Neural cell (in vitro differentiated cells): ENCODE measurements at regions not wholly inside any gene's neighbourhood (a gene's known extent, or its start where the extent isn't known, plus 50 kb on each side); places are given as distances from the start of the nearest gene placed in this dataset.

Source experiments
- H2AFZ ChIP-seq: fragments of 200-600, 300-800 bp; sonication (generic), shearing (Covaris generic); 2 replicates; pipeline ENCODE4 v1.6.0; 2014; ENCODE audit warnings: low read depth, mild to moderate bottlenecking, antibody characterized with exemption, low read length, moderate library complexity
- H3F3A ChIP-seq: fragments of 200-600 bp; shearing (Covaris generic); 2 replicates; pipeline ENCODE4 v1.6.1; 2016; ENCODE audit warnings: mild to moderate bottlenecking, moderate library complexity, mixed read lengths, antibody characterized with exemption, low read length; ENCODE audit not compliant: insufficient read depth, poor library complexity, severe bottlenecking
- H3K27ac ChIP-seq: fragments of 200-600, 300-800 bp; sonication (generic), shearing (Covaris generic); 2 replicates; pipeline ENCODE4 v1.5.1; 2014; ENCODE audit warnings: mild to moderate bottlenecking, low read length, moderate library complexity
- H3K27me3 ChIP-seq: fragments of 300-800, 200-600 bp; sonication (generic), shearing (Covaris generic); 2 replicates; pipeline ENCODE4 v1.6.0; 2014; ENCODE audit warnings: mild to moderate bottlenecking, low read depth, low read length, moderate library complexity; ENCODE audit not compliant: insufficient read depth
- H3K36me3 ChIP-seq: fragments of 300-800, 200-600 bp; sonication (generic), shearing (Covaris generic); 2 replicates; pipeline ENCODE4 v1.5.1; 2014; ENCODE audit warnings: mild to moderate bottlenecking, antibody characterized with exemption, low read length, moderate library complexity; ENCODE audit not compliant: insufficient read depth
- H3K4me2 ChIP-seq: fragments of 300-800, 200-600 bp; sonication (generic), shearing (Covaris generic); 2 replicates; pipeline ENCODE4 v1.6.0; 2014; ENCODE audit warnings: mild to moderate bottlenecking, low read length
- H3K4me3 ChIP-seq: fragments of 300-800, 200-600 bp; sonication (generic), shearing (Covaris generic); 2 replicates; pipeline ENCODE4 v1.5.1; 2014; ENCODE audit warnings: mild to moderate bottlenecking, low read length, moderate library complexity
- H3K79me2 ChIP-seq: fragments of 200-600 bp; shearing (Covaris generic); replicated peaks from 2 replicates; pipeline ENCODE4 v1.6.0; 2014; ENCODE audit warnings: mild to moderate bottlenecking, low read length, moderate library complexity; ENCODE audit not compliant: insufficient read depth
- H3K9ac ChIP-seq: fragments of 300-800, 200-600 bp; sonication (generic), shearing (Covaris generic); 2 replicates; pipeline ENCODE4 v1.6.1; 2016; ENCODE audit warnings: mild to moderate bottlenecking, low read length, mixed read lengths
- H3K9me2 ChIP-seq: fragments of 200-600 bp; shearing (Covaris generic); 2 replicates; pipeline ENCODE4 v1.6.1; 2016; ENCODE audit warnings: mild to moderate bottlenecking, low read length, mixed read lengths; ENCODE audit not compliant: insufficient read depth
- H3K9me3 ChIP-seq: fragments of 200-600, 300-800 bp; sonication (generic), shearing (Covaris generic); 2 replicates; pipeline ENCODE4 v1.6.1; 2016; ENCODE audit warnings: mild to moderate bottlenecking, mixed run types, low read length, moderate library complexity, mixed read lengths
- H4K20me1 ChIP-seq: fragments of 200-600 bp; shearing (Covaris generic); 2 replicates; pipeline ENCODE4 v1.6.1; 2016; ENCODE audit warnings: mild to moderate bottlenecking, mixed run types; ENCODE audit not compliant: insufficient read depth
- CTCF ChIP-seq: fragments of 450-650 bp; IDR thresholded peaks from 2 replicates; pipeline ENCODE4 v1.5.1; 2014; ENCODE audit warnings: antibody characterized with exemption, mild to moderate bottlenecking, moderate library complexity; ENCODE audit not compliant: poor library complexity, severe bottlenecking
- EP300 ChIP-seq: fragments of 450-650 bp; conservative IDR thresholded peaks from 2 replicates; pipeline ENCODE4 v1.6.1; 2014; ENCODE audit warnings: antibody characterized with exemption, mild to moderate bottlenecking, moderate library complexity; ENCODE audit not compliant: poor library complexity, severe bottlenecking
- EZH2 ChIP-seq: fragments of 200-600, 300-800 bp; shearing (Covaris generic), sonication (generic); IDR thresholded peaks from 2 replicates; pipeline ENCODE4 v1.6.1; 2014; ENCODE audit warnings: antibody characterized with exemption, low read length, borderline replicate concordance, mild to moderate bottlenecking; ENCODE audit not compliant: insufficient read depth, poor library complexity, severe bottlenecking
- MXI1 ChIP-seq: fragments of 450-650 bp; conservative IDR thresholded peaks from 2 replicates; pipeline ENCODE4 v1.6.1; 2014; ENCODE audit warnings: antibody characterized with exemption, mild to moderate bottlenecking; ENCODE audit not compliant: poor library complexity, severe bottlenecking
- POLR2AphosphoS5 ChIP-seq: IDR thresholded peaks from 2 replicates; pipeline ENCODE4 v1.6.1; 2012
- RAD21 ChIP-seq: fragments of 450-650 bp; conservative IDR thresholded peaks from 2 replicates; pipeline ENCODE4 v1.6.1; 2014; ENCODE audit warnings: antibody characterized with exemption, mild to moderate bottlenecking, moderate library complexity
- REST ChIP-seq: IDR thresholded peaks from 2 replicates; pipeline ENCODE4 v1.6.1; 2012; ENCODE audit warnings: borderline replicate concordance
- SMC3 ChIP-seq: fragments of 450-650 bp; conservative IDR thresholded peaks from 2 replicates; pipeline ENCODE4 v1.6.1; 2014; ENCODE audit warnings: antibody characterized with exemption, mild to moderate bottlenecking, moderate library complexity; ENCODE audit not compliant: poor library complexity
- TAF1 ChIP-seq: IDR thresholded peaks from 2 replicates; pipeline ENCODE4 v1.6.1; 2012; ENCODE audit warnings: low read depth

GRCh38 chr4:189126040-189126439, 814.6 kb upstream of the FRG1 start:
- no peaks in the 10 kb centered on the region for H4K20me1 ChIP-seq
- H3F3A ChIP-seq, result no peaks in the 10 kb centered on the region
- no peaks in the 10 kb centered on the region for H3K9me2 ChIP-seq
- no peak overlapping the region for H3K9ac ChIP-seq
- no peak overlapping the region for H3K27ac ChIP-seq
- no peaks in the 10 kb centered on the region for H3K9me3 ChIP-seq
- H3K79me2 ChIP-seq, result no peaks in the 10 kb centered on the region
- H3K4me3 ChIP-seq, result no peak overlapping the region
- no peaks in the 10 kb centered on the region for H3K36me3 ChIP-seq
- no peak overlapping the region for H3K4me2 ChIP-seq
- no peaks in the 10 kb centered on the region for H3K27me3 ChIP-seq
- no peak overlapping the region for H2AFZ ChIP-seq
- TF ChIP-seq REST (no peak), TAF1 (no peak), EP300 (no peak), RAD21 (no peak), CTCF (no peak), POLR2AphosphoS5 (no peak), MXI1 (no peak), EZH2 (no peak), SMC3 (no peak)

GRCh38 chr4:189128341-189128740, 812.3 kb upstream of the FRG1 start:
- Histone ChIP-seq H3K9me3 (no peaks in the 10 kb centered on the region), H3K36me3 (no peaks in the 10 kb centered on the region), H3K27ac (no peak overlapping the region), H3K4me2 (no peak overlapping the region), H4K20me1 (no peaks in the 10 kb centered on the region), H3K4me3 (no peak overlapping the region), H3K9me2 (no peaks in the 10 kb centered on the region), H3F3A (no peaks in the 10 kb centered on the region), H3K9ac (no peak overlapping the region), H2AFZ (no peak overlapping the region), H3K79me2 (no peaks in the 10 kb centered on the region), H3K27me3 (no peaks in the 10 kb centered on the region)
- no peak for TF ChIP-seq TAF1
- TF ChIP-seq SMC3, result no peak
- TF ChIP-seq POLR2AphosphoS5, result no peak
- no peak for TF ChIP-seq CTCF
- no peak for TF ChIP-seq REST
- TF ChIP-seq RAD21, result no peak
- TF ChIP-seq EZH2, result no peak
- no peak for TF ChIP-seq EP300
- no peak for TF ChIP-seq MXI1
